ENCODE measurements at regions not wholly inside any gene's neighbourhood (a gene's known extent, or its start where the extent isn't known, plus 50 kb on each side); places are given as distances from the start of the nearest gene placed in this dataset.

GRCh38 chr7:47221826-47222225 lies 360.1 kb downstream of the TNS3 start:
- DNase-seq, result no peak

GRCh38 chr7:47218378-47219176 lies 363.3 kb downstream of the TNS3 start:
- DNase-seq, result no peak

GRCh38 chr7:47217570-47218360 lies 364.1 kb downstream of the TNS3 start:
- no peak for DNase-seq

GRCh38 chr7:47217086-47217485 lies 364.8 kb downstream of the TNS3 start:
- no peak for DNase-seq

- DNase-seq, result no peak
Measured at GRCh38 chr7:47216439-47216838, 365.5 kb downstream of the TNS3 start.

- DNase-seq, result no peak
Measured at GRCh38 chr7:47215640-47216039, 366.3 kb downstream of the TNS3 start.

- no peak for DNase-seq
Measured at GRCh38 chr7:47215049-47215448, 366.9 kb downstream of the TNS3 start.

GRCh38 chr7:47213276-47213675 lies 368.6 kb downstream of the TNS3 start:
- DNase-seq, result no peak

- DNase-seq, result no peak
Measured at GRCh38 chr7:47211519-47211973, 370.4 kb downstream of the TNS3 start.

- no peak for DNase-seq
Measured at GRCh38 chr7:47210281-47210854, 371.5 kb downstream of the TNS3 start.

GRCh38 chr7:47207956-47208355 lies 374.0 kb downstream of the TNS3 start:
- no peak for DNase-seq

- no peak for DNase-seq
Measured at GRCh38 chr7:47204709-47205108, 377.2 kb downstream of the TNS3 start.

GRCh38 chr7:47202146-47202783 lies 379.6 kb downstream of the TNS3 start:
- no peak for DNase-seq

- no peak for DNase-seq
Measured at GRCh38 chr7:47198159-47198558, 383.8 kb downstream of the TNS3 start.

- no peak for DNase-seq
Measured at GRCh38 chr7:47197486-47197885, 384.4 kb downstream of the TNS3 start.

- DNase-seq, result no peak
Measured at GRCh38 chr7:47196737-47197136, 385.2 kb downstream of the TNS3 start.

- DNase-seq, result no peak
Measured at GRCh38 chr7:47196106-47196645, 385.7 kb downstream of the TNS3 start.

- DNase-seq, result no peak
Measured at GRCh38 chr7:47195641-47196040, 386.3 kb downstream of the TNS3 start.

GRCh38 chr7:47194516-47195057 lies 387.3 kb downstream of the TNS3 start:
- DNase-seq, result no peak

GRCh38 chr7:47192978-47193377 lies 388.9 kb downstream of the TNS3 start:
- no peak for DNase-seq

GRCh38 chr7:47191876-47192291 lies 390.0 kb downstream of the TNS3 start:
- DNase-seq, result no peak

- DNase-seq, result no peak
Measured at GRCh38 chr7:47191316-47191715, 390.6 kb downstream of the TNS3 start.

- no peak for DNase-seq
Measured at GRCh38 chr7:47190462-47190861, 391.4 kb downstream of the TNS3 start.
